Activated CD4-positive, CD25-positive, alpha-beta regulatory T cell treated with anti-CD3 and anti-CD28 coated beads, Interleukin-2, amount 50 U/mL, for 24 hours (primary cell): ENCODE measurements at regions not wholly inside any gene's neighbourhood (a gene's known extent, or its start where the extent isn't known, plus 50 kb on each side); places are given as distances from the start of the nearest gene placed in this dataset.
A peak's percentile ranks its signal among the peaks of the same experiment; 100 is the strongest.
"Not testable (repeated sequence)": the region's sequence is repeated elsewhere in the genome, so short reads cannot be mapped to it uniquely, and the experiment has no call there.

ENCODE experiments used
- ATAC-seq, 2 donors: fragments of 150-1000 bp; cut with Tn5 transposase; one replicate each; pipeline ENCODE4 v1.10.0; 2021; ENCODE audit warnings: mild to moderate bottlenecking in 1 of 2, moderate library complexity in 1 of 2

DNA sequence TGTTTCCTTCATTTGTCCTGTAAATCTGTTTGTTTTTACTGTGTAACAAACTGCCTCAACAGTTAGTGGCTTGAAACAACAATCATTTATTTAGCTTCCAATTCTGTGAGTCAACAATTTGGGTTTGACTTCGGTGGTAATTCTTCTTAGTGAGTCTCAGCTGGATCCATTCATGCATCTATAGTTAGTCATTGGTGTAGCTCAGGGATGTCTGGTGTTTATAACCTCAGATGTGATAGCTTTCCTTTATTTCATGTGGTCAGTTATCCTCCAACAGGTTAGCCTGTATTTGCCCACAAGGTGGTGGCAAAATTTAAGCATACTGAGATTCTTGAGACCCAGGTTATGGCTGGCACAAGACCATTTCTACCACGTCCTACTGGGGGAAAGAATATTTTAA, 1267.2 kb downstream of the RAPGEF2 start:
- no peak for ATAC-seq

DNA sequence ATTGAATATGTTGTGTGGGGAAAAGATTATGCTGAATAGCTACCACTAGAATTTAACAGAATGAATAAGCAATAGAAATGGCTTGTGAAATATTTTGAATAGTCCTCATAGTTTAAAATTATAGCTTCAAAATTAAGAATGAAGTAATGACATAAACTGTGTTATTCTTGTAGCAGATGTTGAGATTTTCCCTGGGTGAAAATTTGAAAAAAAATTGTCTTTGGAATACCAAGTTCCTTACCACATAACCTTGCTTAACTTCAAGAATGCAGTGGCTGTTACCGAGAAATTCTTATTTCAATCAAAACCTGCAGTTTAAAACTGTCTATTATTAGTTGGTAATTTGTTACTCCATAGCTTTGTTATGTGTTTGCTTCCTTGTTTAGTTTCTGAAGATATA, 1268.6 kb downstream of the RAPGEF2 start:
- no peak for ATAC-seq

DNA sequence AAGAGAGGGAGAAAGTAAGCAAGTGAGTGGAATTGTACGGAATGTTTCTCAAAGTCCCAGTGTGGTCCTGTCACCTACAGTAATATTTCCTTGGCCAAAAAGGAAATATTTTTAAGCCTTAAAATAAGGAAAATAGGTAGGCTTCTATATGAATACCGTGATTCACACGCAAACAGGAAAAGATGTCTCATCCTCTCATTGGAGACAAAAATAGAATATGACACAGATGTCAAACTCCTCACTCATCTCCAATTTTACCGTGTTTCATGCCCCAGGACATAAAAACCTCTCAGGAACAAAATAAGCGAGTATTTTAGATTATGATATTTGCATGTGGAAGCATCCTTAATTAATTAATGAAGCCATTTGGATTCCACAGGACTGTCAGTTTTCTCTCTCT, 1269.5 kb downstream of the RAPGEF2 start:
- ATAC-seq = no peak

DNA sequence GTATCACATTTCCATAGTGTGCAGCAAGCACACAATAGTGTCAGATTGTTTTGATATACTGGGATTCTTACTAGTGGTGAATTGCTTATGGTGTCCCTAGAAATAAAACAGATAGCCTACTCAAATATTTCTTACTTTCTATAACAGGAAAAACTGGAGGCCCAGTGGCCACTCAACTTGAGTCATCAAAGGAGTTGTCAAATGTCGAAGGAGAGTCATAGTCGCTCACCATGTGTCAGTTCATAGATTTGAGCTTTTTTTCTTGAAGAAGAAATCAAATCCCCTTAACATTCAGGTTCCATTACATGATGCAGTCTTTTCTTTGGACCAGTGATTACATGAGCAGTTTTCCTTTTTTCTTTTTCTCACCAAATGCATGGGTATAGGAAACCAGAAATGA, 1271.0 kb downstream of the RAPGEF2 start:
- ATAC-seq = no peak

DNA sequence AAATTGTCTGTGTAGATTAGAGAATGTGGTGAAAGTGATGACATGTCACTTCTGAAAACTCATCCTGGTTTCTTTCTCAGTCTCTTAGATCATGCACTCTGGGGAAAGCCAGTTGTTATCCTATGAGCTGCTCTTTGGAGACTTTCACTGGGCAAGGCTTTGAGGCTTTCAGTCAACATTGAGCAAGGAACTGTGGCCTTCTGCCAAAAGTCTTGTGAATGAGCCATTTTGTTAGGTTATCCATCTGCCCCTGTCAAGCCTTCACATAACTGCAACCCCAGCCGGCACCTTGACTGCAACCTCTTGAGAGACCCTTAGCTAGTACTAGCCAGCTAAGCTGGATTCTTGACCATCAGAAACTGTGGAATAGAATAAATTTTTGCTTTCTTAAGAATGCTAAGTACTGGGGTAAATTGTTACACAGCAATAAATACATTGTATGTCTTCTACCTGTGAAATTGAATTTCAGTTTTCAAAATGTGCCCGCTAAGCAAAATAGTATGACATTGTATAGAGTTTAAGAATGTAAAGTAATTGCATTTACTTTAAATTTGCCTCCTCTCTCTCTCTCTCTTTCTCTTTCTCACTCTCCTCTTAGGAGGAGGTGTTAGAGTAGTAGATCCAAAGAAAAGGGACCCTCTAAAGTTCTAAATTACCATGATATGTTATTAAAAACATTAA, 1273.0 kb downstream of the RAPGEF2 start:
- ATAC-seq = no peak

DNA sequence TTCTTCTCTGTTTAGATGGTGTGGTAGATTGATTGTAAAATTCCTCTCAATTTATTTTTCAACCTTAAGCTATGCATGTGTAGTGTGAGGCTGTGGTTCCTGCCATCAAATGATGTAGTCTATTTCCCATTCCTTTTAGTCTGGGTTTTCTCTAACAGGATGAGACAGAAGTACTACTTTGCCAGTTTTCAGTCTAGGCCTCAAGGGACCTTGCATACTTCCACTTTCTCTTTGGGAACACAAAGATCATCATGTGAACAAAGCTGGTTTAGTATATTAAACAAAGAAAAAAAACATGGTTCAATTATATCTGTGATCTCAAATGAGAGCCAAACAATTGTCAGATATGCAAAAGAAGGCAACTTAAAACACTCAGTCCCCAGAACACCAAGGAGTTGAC, 1284.0 kb downstream of the RAPGEF2 start:
- no peak for ATAC-seq

DNA sequence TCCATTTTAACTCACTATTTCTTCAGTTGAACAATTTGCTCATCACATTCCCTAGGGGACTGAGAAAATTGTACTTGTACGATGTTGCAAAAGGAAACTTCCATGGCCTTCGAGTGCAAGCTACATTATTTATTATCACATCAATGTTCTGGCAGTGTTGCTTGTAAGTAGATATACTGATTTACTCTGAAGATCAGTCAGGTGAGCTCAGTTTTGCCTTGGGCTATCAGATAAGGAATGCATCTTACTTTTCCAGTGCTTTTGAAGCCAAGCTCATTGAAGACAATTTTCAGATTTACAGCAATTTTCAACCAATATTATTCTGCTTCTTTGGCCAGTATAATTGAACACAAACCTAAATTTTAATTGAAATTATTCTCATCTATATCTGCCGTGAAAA, 1296.9 kb downstream of the RAPGEF2 start:
- no peak for ATAC-seq

DNA sequence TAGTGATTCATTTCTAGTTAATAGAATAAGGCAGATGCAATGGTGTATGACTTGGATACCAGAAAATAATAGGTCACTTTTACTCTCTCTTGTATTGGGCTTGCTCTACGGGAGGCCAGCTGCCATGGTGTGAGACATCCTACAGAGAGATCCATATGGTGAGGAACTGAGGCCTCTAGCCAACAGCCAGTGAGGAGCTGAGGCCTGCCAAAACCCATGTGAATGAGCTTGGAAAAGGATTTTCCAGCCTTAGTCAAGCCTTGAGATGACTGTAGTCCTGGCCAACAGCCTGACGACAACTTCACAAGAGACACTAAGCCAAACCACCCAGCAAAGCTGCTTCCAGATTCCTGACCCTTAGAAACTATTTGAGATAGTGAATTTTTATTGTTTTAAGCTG, 1300.2 kb downstream of the RAPGEF2 start:
- no peak for ATAC-seq

DNA sequence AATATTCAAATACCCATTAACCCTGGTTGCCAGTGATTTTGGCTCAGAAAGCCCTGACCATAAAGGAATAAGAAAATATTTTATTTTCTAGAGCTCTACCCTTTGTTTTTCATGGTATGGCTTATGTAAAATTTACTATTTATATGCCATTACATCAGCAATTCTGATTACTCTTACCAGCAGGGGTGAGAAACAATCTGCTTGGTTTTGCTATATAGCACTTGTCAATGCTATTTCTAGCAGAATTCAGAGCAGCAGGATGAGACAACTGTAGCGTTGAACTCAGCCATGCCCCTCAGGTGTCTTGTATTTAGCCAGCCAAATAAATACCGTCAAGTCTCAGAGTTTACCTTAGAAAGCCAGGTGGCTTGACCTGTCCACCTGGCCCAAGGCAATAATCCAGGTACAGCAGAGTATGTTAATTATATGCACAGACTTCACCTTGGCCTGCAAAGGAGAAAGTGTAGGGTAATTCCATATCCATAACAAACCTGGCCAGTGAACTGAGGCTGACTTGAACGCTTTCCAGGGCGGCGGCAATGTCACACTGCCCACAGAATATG, 1303.5 kb downstream of the RAPGEF2 start:
- ATAC-seq = no peak

DNA sequence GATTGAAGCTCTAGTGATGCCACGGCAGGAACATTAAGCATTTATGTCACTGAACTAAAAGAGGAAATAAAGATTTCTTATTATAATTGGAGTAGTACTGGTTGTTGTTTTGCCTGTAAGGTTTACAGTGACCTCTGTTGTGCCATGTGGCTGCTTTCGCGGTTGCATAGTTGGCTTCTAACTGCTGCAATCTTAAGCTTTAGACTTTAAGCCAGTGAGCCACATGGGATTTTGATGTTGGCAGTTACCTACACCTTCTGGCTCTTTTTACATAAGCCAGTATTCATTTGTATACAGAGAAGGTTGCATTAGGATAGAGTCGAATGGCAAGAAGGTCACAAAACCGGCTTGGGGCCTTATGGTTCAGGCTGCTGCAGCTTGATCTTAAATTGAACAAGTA, 1311.6 kb downstream of the RAPGEF2 start:
- no peak for ATAC-seq

DNA sequence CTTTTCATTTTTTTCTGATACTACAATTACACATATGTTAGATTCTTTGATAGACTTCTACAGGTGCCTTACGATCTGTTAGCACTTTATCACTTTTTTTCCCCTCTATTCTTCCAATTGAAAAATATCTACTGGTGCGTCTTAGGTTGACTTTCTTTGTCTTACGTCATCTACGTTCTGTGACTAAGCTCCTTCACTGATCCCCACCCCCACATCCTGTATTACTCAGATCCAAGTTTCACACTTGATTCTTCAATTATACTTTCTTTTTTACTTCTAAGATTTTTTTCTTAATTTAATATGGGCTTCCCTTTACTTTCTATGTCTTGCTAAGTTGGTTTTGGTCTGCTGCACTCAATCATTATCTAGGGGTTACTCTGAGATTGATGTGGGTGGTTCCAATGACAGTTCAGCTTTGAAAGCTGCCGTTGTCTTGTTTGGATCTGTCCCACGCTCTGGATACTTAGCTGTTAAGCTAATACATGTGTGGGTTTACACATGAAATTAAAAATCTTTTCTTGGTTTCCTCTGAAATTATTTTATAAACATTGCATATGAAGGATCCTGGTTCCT, 1321.1 kb downstream of the RAPGEF2 start:
- ATAC-seq = no peak

DNA sequence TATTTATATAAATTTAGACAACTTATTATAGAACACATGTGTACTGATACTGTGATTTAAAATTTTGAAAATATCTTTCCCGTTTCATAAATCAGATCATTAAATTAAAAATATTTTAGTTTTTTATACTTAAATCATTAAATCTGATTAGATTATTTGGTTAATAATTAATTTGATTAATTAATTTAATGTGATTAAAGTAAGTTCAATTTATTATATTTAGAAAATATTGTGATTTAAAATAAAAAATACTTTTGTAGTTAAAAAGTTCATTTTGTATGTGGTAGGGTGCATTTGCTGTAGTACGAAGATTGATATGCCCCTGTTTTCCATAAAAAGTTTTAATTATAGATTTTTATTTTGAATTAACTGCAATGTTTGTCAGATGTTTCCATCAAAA, 1323.4 kb downstream of the RAPGEF2 start:
- ATAC-seq = no peak

DNA sequence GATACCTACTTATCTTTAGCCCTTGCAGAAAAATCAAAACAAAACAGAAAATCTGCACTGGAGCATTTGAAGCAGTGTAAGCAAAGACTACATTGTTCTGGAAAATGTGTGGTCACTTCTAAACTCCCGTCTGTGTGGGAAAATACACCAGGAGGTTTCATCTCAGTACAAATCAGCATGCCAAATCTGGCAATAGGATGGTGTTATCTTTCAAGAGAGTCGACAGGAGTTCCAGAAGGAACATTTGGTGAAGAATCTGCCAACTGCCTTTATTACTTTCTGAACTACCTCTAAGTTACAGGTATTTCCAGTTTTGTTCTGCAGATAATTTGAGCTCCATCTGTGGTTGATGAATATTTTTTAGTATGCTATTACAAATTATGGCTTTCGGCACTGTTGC, 1348.0 kb downstream of the RAPGEF2 start:
- ATAC-seq = no peak

DNA sequence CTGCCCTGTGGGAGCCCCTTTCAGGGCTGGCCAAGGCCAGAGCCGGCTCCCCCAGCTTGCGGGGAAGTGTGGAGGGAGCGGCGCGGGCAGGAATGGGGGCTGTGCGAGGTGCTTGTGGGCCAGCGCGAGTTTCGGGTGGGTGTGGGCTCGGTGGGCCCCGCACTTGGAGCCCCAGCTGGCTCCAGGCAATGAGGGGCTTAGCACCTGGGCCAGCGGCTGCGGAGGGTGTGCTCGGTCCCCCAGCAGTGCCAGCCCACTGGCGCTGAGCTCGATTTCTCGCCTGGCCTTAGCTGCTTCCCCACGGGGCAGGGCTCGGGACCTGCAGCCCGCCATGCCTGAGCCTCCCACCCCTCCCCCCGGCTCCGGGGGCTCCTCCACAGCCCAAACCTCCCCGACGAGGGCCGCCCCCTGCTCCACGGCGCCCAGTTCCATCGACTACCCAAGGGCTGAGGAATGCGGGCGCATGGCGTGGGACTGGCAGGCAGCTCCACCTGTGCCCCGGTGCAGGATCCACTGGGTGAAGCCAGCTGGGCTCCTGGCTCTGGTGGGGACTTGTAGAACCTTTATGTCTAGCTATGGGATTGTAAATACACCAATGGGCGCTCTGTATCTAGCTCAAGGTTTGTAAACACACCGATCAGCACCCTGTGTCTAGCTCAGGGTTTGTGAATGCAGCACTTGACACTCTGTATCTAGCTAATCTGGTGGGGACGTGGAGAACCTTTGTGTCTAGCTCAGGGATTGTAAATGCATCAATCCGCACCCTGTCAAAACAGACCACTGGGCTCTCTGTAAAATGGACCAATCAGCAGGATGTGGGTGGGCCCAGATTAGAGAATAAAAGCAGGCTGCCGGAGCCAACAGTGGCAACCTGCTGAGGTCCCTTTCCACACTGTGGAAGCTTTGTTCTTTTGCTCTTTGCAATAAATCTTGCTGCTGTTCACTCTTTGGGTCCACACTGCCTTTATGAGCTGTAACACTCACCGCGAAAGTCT, 1379.1 kb downstream of the RAPGEF2 start:
- ATAC-seq = not testable (repeated sequence)

DNA sequence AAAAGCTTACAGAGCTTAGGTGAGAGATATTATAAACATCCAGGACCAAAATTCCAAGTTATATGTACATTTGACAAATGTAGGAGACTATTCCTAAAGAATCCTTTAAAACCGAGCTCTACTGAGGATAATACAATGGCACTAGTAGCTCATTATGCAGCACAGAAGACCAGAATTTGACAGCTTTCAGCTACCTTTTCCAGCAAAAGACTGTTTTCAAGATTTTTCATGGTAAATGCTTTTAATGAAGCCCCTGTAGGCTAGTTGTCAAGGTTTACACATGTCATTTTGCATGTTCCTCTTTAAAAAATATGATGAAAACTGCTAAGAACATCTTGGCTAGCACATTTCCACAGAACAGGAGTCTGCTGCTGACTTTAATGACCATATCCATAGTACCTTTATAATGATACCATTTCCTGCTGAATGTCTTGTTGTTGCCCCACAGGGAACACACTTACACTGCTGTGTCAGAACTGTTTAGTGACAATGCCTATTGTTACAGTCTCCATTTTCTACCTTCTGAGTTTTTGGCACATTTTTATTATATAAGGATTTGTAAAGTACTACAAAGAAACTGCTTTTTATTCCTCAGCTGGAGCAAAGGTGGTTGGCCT, 1382.3 kb downstream of the RAPGEF2 start:
- no peak for ATAC-seq

DNA sequence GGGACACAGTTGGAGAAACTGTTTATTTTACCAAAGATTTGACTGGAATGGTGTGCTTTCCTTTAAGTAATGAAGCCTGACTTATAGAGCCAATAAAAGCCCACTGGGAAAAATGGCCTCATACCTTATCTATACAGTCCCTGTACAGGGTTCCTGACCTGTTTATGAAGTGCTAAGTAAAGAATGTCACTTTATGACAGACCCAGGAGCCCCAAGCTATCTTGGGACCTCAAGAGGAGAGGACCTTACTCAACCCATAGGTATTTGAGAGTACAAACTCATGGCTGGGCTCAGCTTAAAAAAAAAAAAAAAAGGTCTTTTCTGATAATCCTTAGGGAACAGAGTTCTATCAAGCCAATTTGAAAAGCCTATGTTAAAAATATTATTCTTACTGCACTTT, 1389.3 kb downstream of the RAPGEF2 start:
- no peak for ATAC-seq

DNA sequence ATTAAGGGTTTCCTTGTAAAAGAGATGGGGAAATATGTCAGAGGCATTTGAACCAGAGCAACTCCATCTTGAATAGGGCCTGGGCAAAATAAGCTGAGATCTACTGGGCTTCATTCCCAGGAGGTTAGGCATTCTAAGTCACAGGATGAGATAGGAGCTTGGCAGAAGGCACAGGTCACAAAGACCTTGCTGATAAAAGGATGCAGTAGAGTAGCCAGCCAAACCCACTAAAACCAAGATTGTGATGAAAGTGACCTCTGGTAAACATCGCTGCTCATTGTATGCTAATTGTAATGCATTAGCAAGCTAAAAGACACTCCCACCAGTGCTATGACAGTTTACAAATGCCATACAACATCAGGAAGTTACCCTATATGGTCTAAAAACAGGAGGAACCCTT, 1390.3 kb downstream of the RAPGEF2 start:
- no peak for ATAC-seq

DNA sequence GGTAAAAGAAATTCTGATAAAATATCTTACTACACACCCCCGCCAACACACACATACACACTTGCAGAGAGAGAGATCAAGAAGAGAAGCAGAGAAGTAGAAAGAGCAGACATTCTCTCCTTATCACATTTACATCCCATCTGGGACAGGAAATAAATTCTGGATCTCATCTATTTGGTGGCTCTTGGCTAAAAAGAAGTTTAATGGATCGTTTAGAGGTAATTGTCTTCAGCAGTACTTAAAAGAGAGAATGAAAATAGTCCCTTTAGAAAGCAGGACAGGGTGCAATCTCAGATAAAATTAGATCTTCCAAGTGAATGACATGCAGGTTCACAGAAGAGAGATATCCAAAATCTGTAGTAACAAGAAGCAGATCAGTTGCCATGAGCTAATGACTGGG, 1392.5 kb downstream of the RAPGEF2 start:
- no peak for ATAC-seq

DNA sequence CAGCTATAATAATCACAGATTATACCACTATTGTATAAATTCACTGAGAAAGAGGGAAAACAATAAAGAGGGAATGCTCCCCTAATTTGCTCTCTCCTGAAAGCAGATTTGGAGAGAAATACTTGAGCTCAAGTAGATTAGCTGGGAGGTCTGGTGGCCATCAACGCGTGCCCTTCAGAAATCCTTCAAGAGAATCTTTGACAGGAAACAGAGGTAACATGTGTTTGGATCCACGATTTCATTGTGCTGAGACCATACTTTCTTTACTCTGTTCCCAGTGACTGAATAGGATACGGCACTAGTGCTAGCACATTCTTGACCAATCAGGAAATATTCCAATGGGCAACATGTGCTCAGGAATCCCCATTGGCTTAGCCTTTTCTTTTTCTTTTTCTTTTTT, 1395.3 kb downstream of the RAPGEF2 start:
- ATAC-seq = no peak

DNA sequence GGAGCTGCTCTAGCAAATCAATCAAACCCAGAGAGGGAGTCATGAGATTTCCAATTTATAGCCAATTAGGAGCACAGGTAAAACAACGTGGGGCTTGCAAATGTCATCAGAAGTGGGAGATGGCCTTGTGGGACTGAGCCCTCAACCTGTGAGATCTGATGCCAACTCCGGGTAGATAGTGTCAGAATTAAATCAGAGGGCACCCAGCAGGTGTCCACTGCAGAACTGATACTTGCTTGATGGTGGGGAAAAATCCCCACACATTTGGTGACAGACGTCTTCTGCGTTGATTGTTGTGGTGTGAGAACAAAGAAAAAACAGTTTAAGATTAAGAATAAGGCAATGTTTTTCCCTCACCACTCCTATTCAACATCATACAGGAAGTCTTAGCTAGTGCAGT, 1402.8 kb downstream of the RAPGEF2 start:
- ATAC-seq = no peak

DNA sequence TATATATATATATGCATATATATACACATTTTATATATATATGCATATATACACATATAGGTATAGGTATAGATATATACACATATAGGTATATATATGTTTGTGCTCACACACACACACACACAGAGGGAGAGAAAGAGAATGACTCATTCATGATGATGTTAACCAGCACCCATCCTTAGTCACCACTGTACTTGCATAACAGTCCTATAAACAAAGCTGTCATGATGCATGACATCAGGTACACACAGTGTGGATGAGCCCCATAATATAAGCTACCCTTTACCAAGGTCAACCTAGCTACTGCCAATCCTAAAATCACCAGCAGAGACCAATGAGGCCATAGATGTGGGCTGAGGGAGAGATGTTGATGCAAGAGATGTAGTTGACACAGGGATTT, 1408.0 kb downstream of the RAPGEF2 start:
- peak in 1 of 2 donors; percentile 17 for ATAC-seq

DNA sequence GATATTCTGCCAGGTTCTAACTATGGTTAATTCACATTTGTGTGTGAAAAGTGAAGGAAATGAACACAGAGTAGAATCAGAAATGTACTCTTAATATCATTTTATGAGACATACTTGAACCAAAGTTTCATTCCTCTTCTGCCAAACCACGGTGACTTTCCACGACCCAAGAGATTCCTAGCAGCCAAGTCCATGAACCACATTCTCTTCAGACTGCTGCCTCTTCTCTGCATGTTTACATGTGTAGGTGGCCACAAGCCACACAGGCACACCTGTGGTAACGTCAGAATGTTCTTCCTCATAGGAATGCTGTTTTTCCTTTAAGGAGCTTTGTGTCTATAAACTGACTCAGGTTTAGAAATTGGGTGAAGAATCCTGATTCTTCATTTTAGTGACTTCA, 1411.2 kb downstream of the RAPGEF2 start:
- no peak for ATAC-seq

DNA sequence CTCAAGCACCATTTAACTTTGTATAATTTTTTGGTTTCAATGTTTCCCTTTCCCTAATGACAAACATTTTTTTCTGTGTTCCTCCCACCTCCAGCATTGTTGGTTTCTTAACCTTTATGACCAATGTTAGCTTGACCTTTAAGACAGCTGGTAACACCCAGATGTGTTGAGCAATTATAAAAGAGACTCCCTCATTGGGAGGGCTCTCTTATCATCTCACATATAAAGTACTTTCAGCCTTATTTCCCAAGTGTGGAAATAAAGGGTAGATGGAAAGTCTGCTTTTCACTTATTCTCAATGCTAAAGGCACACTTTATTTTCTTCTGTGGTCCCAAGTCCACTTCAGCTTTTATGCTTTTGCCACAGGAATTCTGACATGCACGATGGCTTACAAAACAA, 1420.4 kb downstream of the RAPGEF2 start:
- no peak for ATAC-seq
